H1 (cell line): ENCODE measurements at regions not wholly inside any gene's neighbourhood (a gene's known extent, or its start where the extent isn't known, plus 50 kb on each side); places are given as distances from the start of the nearest gene placed in this dataset.
A peak's percentile ranks its signal among the peaks of the same experiment; 100 is the strongest.

Experiments
- CTCF ChIA-PET: fragments of 300-600 bp; sonication (Branson Sonifier 250); formaldehyde crosslinking; loops from one replicate; lab custom pipeline; 2021; ENCODE audit not compliant: partially characterized antibody; lab: Charles Lee
- POLR2A ChIA-PET: fragments of 300-600 bp; sonication (Branson Sonifier 250); formaldehyde crosslinking; loops from one replicate; lab custom pipeline; 2021; ENCODE audit warnings: inconsistent platforms; ENCODE audit not compliant: partially characterized antibody; lab: Charles Lee
- DNase-seq, 2 experiments: peaks; one replicate each; pipeline versions ENCODE4 v3.0.0 to v3.0.0-alpha.2; 2010 to 2022; ENCODE audit warnings: low spot score in 2 of 2, low read depth in 1 of 2, mixed read lengths in 1 of 2
- FAIRE-seq: peaks from 2 replicates; lab custom pipeline; 2011; peaks lifted over from hg19 to GRCh38; lab: Jason Lieb, UNC
- H2AFZ ChIP-seq: 2 replicates; pipeline ENCODE4 v1.8.1; 2012; ENCODE audit warnings: low read length, inconsistent platforms
- H2AK5ac ChIP-seq: 2 replicates; pipeline ENCODE4 v1.6.1; 2013; ENCODE audit warnings: low read depth, low read length
- H2BK120ac ChIP-seq: replicated peaks from 2 replicates; pipeline ENCODE3; 2013; ENCODE audit warnings: low read depth, low read length, inconsistent platforms
- H2BK12ac ChIP-seq: 2 replicates; pipeline ENCODE4 v1.6.1; 2013; ENCODE audit warnings: low read depth, low read length
- H2BK15ac ChIP-seq: 2 replicates; pipeline ENCODE4 v1.6.1; 2013; ENCODE audit warnings: low read length
- H2BK20ac ChIP-seq: 2 replicates; pipeline ENCODE4 v1.6.1; 2013; ENCODE audit warnings: low read length
- H2BK5ac ChIP-seq: 2 replicates; pipeline ENCODE4 v1.6.1; 2013; ENCODE audit warnings: low read depth, low read length
- H3K14ac ChIP-seq: 2 replicates; pipeline ENCODE4 v1.6.1; 2013; ENCODE audit warnings: inconsistent platforms; ENCODE audit not compliant: insufficient read length
- H3K18ac ChIP-seq: 2 replicates; pipeline ENCODE4 v1.6.1; 2013; ENCODE audit warnings: low read length; ENCODE audit errors: extremely low read depth
- H3K23ac ChIP-seq: 2 replicates; pipeline ENCODE4 v1.6.1; 2013; ENCODE audit warnings: inconsistent platforms; ENCODE audit not compliant: insufficient read length
- H3K23me2 ChIP-seq: 2 replicates; pipeline ENCODE4 v1.6.1; 2013; ENCODE audit warnings: low read depth, low read length
- H3K27ac ChIP-seq: 2 replicates; pipeline ENCODE4 v1.6.1; 2011; ENCODE audit warnings: low read depth, low read length, inconsistent platforms
- H3K27me3 ChIP-seq, 4 experiments: replicated peaks in 1 of 4; 1 replicate in 1 of 4; 2 replicates in 3 of 4; pipeline versions ENCODE4 v1.6.1 to v1.8.1; 2011 to 2013; ENCODE audit warnings: low read length in 3 of 4, mild to moderate bottlenecking in 3 of 4, inconsistent platforms in 2 of 4, mixed read lengths in 2 of 4, moderate library complexity in 1 of 4; ENCODE audit not compliant: control insufficient read depth in 3 of 4, insufficient read depth in 3 of 4; ENCODE audit errors: extremely low read depth in 1 of 4
- H3K36me3 ChIP-seq, 4 experiments: 2 replicates each; pipeline versions ENCODE4 v1.6.1 to v1.8.1; 2011 to 2013; ENCODE audit warnings: mild to moderate bottlenecking in 4 of 4, low read length in 3 of 4, moderate library complexity in 2 of 4, control low read depth in 1 of 4, inconsistent platforms in 1 of 4; ENCODE audit not compliant: insufficient read depth in 4 of 4, control insufficient read depth in 2 of 4
- H3K4ac ChIP-seq: replicated peaks from 2 replicates; pipeline ENCODE3; 2013; ENCODE audit warnings: low read length, low read depth, mixed read lengths, inconsistent platforms; ENCODE audit not compliant: insufficient read length
- H3K4me1 ChIP-seq, 4 experiments: replicated peaks in 1 of 4; 1 replicate in 1 of 4; 2 replicates in 3 of 4; pipeline versions ENCODE4 v1.6.1 to v1.8.1; 2011 to 2013; ENCODE audit warnings: low read length in 3 of 4, inconsistent platforms in 2 of 4, mixed read lengths in 1 of 4; ENCODE audit not compliant: insufficient read depth in 4 of 4, control insufficient read depth in 3 of 4
- H3K4me2 ChIP-seq, 2 experiments: 2 replicates each; pipeline versions ENCODE4 v1.6.1 to v1.8.1; 2011 to 2013; ENCODE audit warnings: low read depth in 2 of 2, low read length in 2 of 2, control low read depth in 1 of 2, inconsistent platforms in 1 of 2, mild to moderate bottlenecking in 1 of 2; ENCODE audit not compliant: insufficient read depth in 1 of 2
- H3K4me3 ChIP-seq, 4 experiments: fragments of 200-600, 300-600 bp in 1 of 4; sonication (generic), shearing (Covaris generic), sonication (Bioruptor Twin) in 1 of 4; 2 replicates each; pipeline versions ENCODE4 v1.5.1 to v1.8.1; 2011 to 2016; ENCODE audit warnings: low read length in 4 of 4, low read depth in 3 of 4, control low read depth in 2 of 4, inconsistent platforms in 2 of 4, mild to moderate bottlenecking in 2 of 4, mixed read lengths in 1 of 4, moderate library complexity in 1 of 4; ENCODE audit not compliant: insufficient read depth in 2 of 4; ENCODE audit errors: extremely low read depth in 1 of 4
- H3K56ac ChIP-seq: replicated peaks from 2 replicates; pipeline ENCODE3; 2013; ENCODE audit warnings: low read depth, mild to moderate bottlenecking, mixed read lengths, low read length, inconsistent platforms; ENCODE audit not compliant: insufficient read length
- H3K79me1 ChIP-seq: 2 replicates; pipeline ENCODE4 v1.6.1; 2013; ENCODE audit warnings: low read depth, low read length, control low read depth
- H3K79me2 ChIP-seq, 2 experiments: 2 replicates each; pipeline versions ENCODE4 v1.6.1 to v1.8.1; 2012 to 2013; ENCODE audit warnings: low read length in 2 of 2, mild to moderate bottlenecking in 2 of 2, inconsistent platforms in 1 of 2; ENCODE audit not compliant: insufficient read depth in 2 of 2, control insufficient read depth in 1 of 2
- H3K9ac ChIP-seq, 4 experiments: replicated peaks in 1 of 4; 1 replicate in 1 of 4; 2 replicates in 3 of 4; pipeline versions ENCODE4 v1.6.1 to v1.8.1; 2011 to 2013; ENCODE audit warnings: low read depth in 3 of 4, low read length in 3 of 4, control low read depth in 2 of 4, mild to moderate bottlenecking in 2 of 4, moderate library complexity in 2 of 4, inconsistent platforms in 1 of 4; ENCODE audit errors: extremely low read depth in 1 of 4
- H3K9me3 ChIP-seq, 2 experiments: 2 replicates each; pipeline versions ENCODE4 v1.6.1 to v1.8.1; 2012 to 2013; ENCODE audit warnings: mild to moderate bottlenecking in 2 of 2, moderate library complexity in 2 of 2, control low read depth in 1 of 2, inconsistent platforms in 1 of 2, low read depth in 1 of 2, low read length in 1 of 2, mixed read lengths in 1 of 2; ENCODE audit not compliant: insufficient read depth in 2 of 2
- H4K20me1 ChIP-seq, 2 experiments: replicated peaks in 1 of 2; 2 replicates each; pipeline versions ENCODE3 to v1.8.1; 2011 to 2013; ENCODE audit warnings: inconsistent platforms in 2 of 2, low read length in 2 of 2, mild to moderate bottlenecking in 1 of 2; ENCODE audit not compliant: insufficient read depth in 2 of 2, control insufficient read depth in 1 of 2
- H4K5ac ChIP-seq: 2 replicates; pipeline ENCODE4 v1.6.1; 2013; ENCODE audit warnings: low read length, low read depth, mixed read lengths, inconsistent platforms; ENCODE audit not compliant: insufficient read length
- H4K8ac ChIP-seq: 2 replicates; pipeline ENCODE4 v1.8.0; 2013; ENCODE audit warnings: mild to moderate bottlenecking, moderate library complexity, low read length, inconsistent platforms; ENCODE audit not compliant: insufficient read depth; ENCODE audit errors: extremely low read depth
- H4K91ac ChIP-seq: replicated peaks from 2 replicates; pipeline ENCODE3; 2013; ENCODE audit warnings: low read length, mixed read lengths, inconsistent platforms; ENCODE audit not compliant: insufficient read length
- CTBP2 ChIP-seq: IDR thresholded peaks from 2 replicates; pipeline ENCODE4 v1.7.0; 2011; ENCODE audit warnings: borderline replicate concordance, mild to moderate bottlenecking, moderate library complexity, mixed read lengths, low read length; ENCODE audit not compliant: insufficient read depth, insufficient read length
- KDM5A ChIP-seq: fragments of 200-600 bp; IDR thresholded peaks from 2 replicates; pipeline ENCODE4 v1.7.1; 2012; ENCODE audit warnings: mild to moderate bottlenecking, low read length, inconsistent platforms, mixed read lengths
- RAD21 ChIP-seq, 2 experiments: IDR thresholded peaks in 1 of 2; conservative IDR thresholded peaks in 1 of 2; 2 replicates each; pipeline ENCODE4 v1.6.1; 2011; ENCODE audit warnings: low read depth in 2 of 2, low read length in 2 of 2, improper control_type of control experiment in 1 of 2, inconsistent platforms in 1 of 2, mild to moderate bottlenecking in 1 of 2, moderate library complexity in 1 of 2
- RNF2 ChIP-seq: fragments of 200-900, 300-1000 bp; sonication (generic); IDR thresholded peaks from 2 replicates; pipeline ENCODE4 v1.7.1; 2016; ENCODE audit warnings: borderline replicate concordance, low read depth, mild to moderate bottlenecking, antibody characterized with exemption, low read length; ENCODE audit not compliant: poor library complexity, severe bottlenecking; ENCODE audit errors: missing control alignments
- WGBS, 2 experiments: shearing (Covaris generic) in 1 of 2; methylation state at CpG; one replicate each; pipeline versions ENCODE4 v1.1.6 to v1.1.7; 2013 to 2015; ENCODE audit warnings: low lambda C conversion rate in 2 of 2, mixed read lengths in 2 of 2, inconsistent platforms in 1 of 2, low coverage in 1 of 2, missing lambda C conversion rate in 1 of 2; ENCODE audit not compliant: insufficient replicate concordance in 2 of 2, insufficient coverage in 1 of 2, insufficient read length in 1 of 2; ENCODE audit errors: extremely low coverage in 1 of 2, missing lambda C conversion rate in 1 of 2; 5-methylcytosine and 5-hydroxymethylcytosine counted together
- TF ChIP-seq, protein P1 (sequence below), 3 experiments: IDR thresholded peaks; 1 replicate in 2 of 3; 2 replicates in 1 of 3; pipeline versions ENCODE4 v1.5.1 to v1.6.1; 2011; ENCODE audit warnings: low read length in 3 of 3, mild to moderate bottlenecking in 3 of 3, inconsistent platforms in 2 of 3, low read depth in 1 of 3, moderate library complexity in 1 of 3; ENCODE audit not compliant: insufficient read depth in 1 of 3; ENCODE audit errors: control extremely low read depth in 1 of 3
- TF ChIP-seq, protein P2 (sequence below): IDR thresholded peaks from 2 replicates; pipeline ENCODE4 v1.6.1; 2011; ENCODE audit warnings: low read depth, mild to moderate bottlenecking, low read length; ENCODE audit not compliant: insufficient read depth

DNA sequence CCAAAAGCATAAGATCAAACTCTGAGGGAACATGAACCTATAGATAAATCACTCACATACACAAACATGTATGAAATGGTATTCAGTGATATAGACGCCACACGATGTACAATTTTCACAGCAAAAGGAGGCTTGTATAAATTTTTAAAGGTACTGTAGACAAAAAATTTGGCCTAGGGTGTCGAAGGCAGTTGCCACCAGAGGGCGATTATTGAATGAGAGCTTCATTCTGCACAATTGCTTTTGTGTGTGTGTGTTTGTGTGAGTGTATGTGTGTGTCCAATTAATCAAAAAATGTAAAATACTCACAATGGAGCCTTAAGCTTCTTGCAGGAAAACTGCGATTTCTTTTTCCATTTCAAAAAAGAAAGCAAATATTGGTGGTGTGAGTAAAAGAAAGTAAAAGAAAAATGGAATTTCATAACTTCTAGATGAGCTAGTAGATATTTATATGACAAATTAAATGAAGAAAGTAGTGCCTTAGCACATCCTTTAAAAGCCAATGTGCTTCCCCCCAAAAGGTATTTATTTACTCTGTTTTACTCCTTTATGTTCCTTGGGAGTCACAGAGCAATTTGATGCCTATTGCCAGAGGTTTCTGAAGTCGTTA lies 800.1 kb downstream of the SATB2 start:
- Histone ChIP-seq H3K4me2 (no peak overlapping the region), H3K27me3 (no peaks in the 10 kb centered on the region), H3K79me2 (no peaks in the 10 kb centered on the region), H3K36me3 (no peaks in the 10 kb centered on the region), H4K5ac (no peak overlapping the region), H4K91ac (no peak overlapping the region), H3K23ac (no peak overlapping the region), H4K20me1 (no peaks in the 10 kb centered on the region), H3K14ac (no peak overlapping the region), H3K79me1 (no peaks in the 10 kb centered on the region), H2BK15ac (no peak overlapping the region), H3K9me3 (no peaks in the 10 kb centered on the region), H2BK12ac (no peak overlapping the region), H3K27ac (no peak overlapping the region), H3K56ac (no peak overlapping the region), H2BK5ac (no peak overlapping the region), H2BK120ac (no peak overlapping the region), H3K9ac (no peak overlapping the region), H3K18ac (no peak overlapping the region), H3K4me1 (no peaks in the 10 kb centered on the region), H3K4me3 (no peak overlapping the region), H2BK20ac (no peak overlapping the region), H2AFZ (no peak overlapping the region), H4K8ac (no peak overlapping the region), H3K23me2 (no peaks in the 10 kb centered on the region), H3K4ac (no peak overlapping the region), H2AK5ac (no peak overlapping the region)
- WGBS, 2 experiments = 73% methylated on average over 6 of the region's 6 CpGs; no CpG with 5 or more reads in 1 of the 2 experiments
- ChIA-PET POLR2A (no interaction called here), CTCF (interaction anchor here (0.6 to 3.2 kb wide), 14 partner anchors 9 to 870 kb away, joined by 3 to 14 read pairs (median 4); no protein-coding TSS in a partner anchor)
- no peak for FAIRE-seq
- TF ChIP-seq KDM5A = no peak
- TF ChIP-seq RNF2 = no peak
- TF ChIP-seq, protein P1, sequence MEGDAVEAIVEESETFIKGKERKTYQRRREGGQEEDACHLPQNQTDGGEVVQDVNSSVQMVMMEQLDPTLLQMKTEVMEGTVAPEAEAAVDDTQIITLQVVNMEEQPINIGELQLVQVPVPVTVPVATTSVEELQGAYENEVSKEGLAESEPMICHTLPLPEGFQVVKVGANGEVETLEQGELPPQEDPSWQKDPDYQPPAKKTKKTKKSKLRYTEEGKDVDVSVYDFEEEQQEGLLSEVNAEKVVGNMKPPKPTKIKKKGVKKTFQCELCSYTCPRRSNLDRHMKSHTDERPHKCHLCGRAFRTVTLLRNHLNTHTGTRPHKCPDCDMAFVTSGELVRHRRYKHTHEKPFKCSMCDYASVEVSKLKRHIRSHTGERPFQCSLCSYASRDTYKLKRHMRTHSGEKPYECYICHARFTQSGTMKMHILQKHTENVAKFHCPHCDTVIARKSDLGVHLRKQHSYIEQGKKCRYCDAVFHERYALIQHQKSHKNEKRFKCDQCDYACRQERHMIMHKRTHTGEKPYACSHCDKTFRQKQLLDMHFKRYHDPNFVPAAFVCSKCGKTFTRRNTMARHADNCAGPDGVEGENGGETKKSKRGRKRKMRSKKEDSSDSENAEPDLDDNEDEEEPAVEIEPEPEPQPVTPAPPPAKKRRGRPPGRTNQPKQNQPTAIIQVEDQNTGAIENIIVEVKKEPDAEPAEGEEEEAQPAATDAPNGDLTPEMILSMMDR (IDR thresholded peaks at IDR 0.05; ENCODE audit: control extremely low read depth in 1 of 3, insufficient read depth in 1 of 3, low read depth in 1 of 3, low read length in 3 of 3) = peak in 2 of 3 experiments; percentile 58 to 61; a peak in 3 of 4 replicates
- peak; percentile 62 to 66 for TF ChIP-seq RAD21 (IDR thresholded peaks at IDR 0.05 in 1 of 2, conservative IDR thresholded peaks at IDR 0.05 in 1 of 2; ENCODE audit: low read depth in 2 of 2, low read length in 2 of 2)
- TF ChIP-seq, protein P2, sequence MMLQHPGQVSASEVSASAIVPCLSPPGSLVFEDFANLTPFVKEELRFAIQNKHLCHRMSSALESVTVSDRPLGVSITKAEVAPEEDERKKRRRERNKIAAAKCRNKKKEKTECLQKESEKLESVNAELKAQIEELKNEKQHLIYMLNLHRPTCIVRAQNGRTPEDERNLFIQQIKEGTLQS = no peak
- no peak for TF ChIP-seq CTBP2
- no peak for DNase-seq
